ENCODE measurements at regions not wholly inside any gene's neighbourhood (a gene's known extent, or its start where the extent isn't known, plus 50 kb on each side); places are given as distances from the start of the nearest gene placed in this dataset.

- Histone ChIP-seq H3K9me1 (replicated peaks; ENCODE audit: control insufficient read depth, extremely low read depth, insufficient read depth, low read length) (no peaks in the 10 kb centered on the region), H3K4me2 (ENCODE audit: insufficient read depth, low read length) (no peak overlapping the region), H3K4me1 (ENCODE audit: control insufficient read depth, extremely low read depth, insufficient read depth, low read length) (no peaks in the 10 kb centered on the region), H3K9me3 (replicated peaks; ENCODE audit: control insufficient read depth, insufficient read depth, low read length) (no peaks in the 10 kb centered on the region), H3K27me3 (ENCODE audit: control insufficient read depth in 2 of 2, insufficient read depth in 2 of 2, low read length in 2 of 2) (peaks cover 0 to 4% of the 10 kb centered on the region in 2 experiments), H3K79me2 (ENCODE audit: control insufficient read depth, insufficient read depth, low read length) (no peaks in the 10 kb centered on the region), H3K4me3 (replicated peaks in 1 of 3; ENCODE audit: insufficient read depth in 1 of 3, low read depth in 1 of 3, low read length in 3 of 3) (no peak overlapping the region), H2AFZ (ENCODE audit: low read depth, low read length) (no peak overlapping the region), H3K27ac (ENCODE audit: insufficient read depth, low read depth, low read length) (no peak overlapping the region), H4K20me1 (replicated peaks; ENCODE audit: control insufficient read depth, extremely low read depth, insufficient read depth, low read length) (no peaks in the 10 kb centered on the region), H3K36me3 (ENCODE audit: control insufficient read depth in 2 of 2, extremely low read depth in 1 of 2, insufficient read depth in 2 of 2, low read length in 2 of 2) (no peaks in the 10 kb centered on the region), H3K9ac (replicated peaks; ENCODE audit: extremely low read depth, insufficient read depth, low read length) (no peak overlapping the region)
- dilution Hi-C loops (cut with MboI; ENCODE audit: extremely low pct_ligation_motif_present, low sequenced_read_pairs): no loop called here
- CTCF ChIA-PET: interaction anchor here (1.0 to 1.7 kb wide), 3 partner anchors 11 to 121 kb away, joined by 4 to 7 read pairs (median 7); no protein-coding TSS in a partner anchor
- BruUV-seq (replicated peaks): no TSS peak
- FAIRE-seq (no peak), DNase-seq (ENCODE audit: low read depth, low spot score) (no peak)
- POLR2A ChIA-PET: no interaction called here
- TF ChIP-seq GATA2 (IDR thresholded peaks at IDR 0.05; ENCODE audit: insufficient read depth, insufficient read length, low read depth, low read length) (no peak), POLR2AphosphoS5 (IDR thresholded peaks at IDR 0.05; ENCODE audit: insufficient read depth, low read depth, low read length) (no peak), POLR2A (IDR thresholded peaks at IDR 0.05; ENCODE audit: low read depth, low read length) (no peak), MYC (IDR thresholded peaks at IDR 0.05; ENCODE audit: low read depth, low read length) (no peak), FOS (IDR thresholded peaks at IDR 0.05; ENCODE audit: borderline replicate concordance, insufficient read depth, low read length) (no peak), JUN (IDR thresholded peaks at IDR 0.05; ENCODE audit: borderline replicate concordance, insufficient read depth, insufficient read length, low read depth) (no peak), EZH2 (IDR thresholded peaks at IDR 0.05; ENCODE audit: borderline replicate concordance, low read depth, low read length, severe bottlenecking) (no peak)
- TF ChIP-seq, protein P1, sequence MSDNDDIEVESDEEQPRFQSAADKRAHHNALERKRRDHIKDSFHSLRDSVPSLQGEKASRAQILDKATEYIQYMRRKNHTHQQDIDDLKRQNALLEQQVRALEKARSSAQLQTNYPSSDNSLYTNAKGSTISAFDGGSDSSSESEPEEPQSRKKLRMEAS (IDR thresholded peaks at IDR 0.05; ENCODE audit: insufficient read depth, insufficient read length): no peak
- TF ChIP-seq, protein P2, sequence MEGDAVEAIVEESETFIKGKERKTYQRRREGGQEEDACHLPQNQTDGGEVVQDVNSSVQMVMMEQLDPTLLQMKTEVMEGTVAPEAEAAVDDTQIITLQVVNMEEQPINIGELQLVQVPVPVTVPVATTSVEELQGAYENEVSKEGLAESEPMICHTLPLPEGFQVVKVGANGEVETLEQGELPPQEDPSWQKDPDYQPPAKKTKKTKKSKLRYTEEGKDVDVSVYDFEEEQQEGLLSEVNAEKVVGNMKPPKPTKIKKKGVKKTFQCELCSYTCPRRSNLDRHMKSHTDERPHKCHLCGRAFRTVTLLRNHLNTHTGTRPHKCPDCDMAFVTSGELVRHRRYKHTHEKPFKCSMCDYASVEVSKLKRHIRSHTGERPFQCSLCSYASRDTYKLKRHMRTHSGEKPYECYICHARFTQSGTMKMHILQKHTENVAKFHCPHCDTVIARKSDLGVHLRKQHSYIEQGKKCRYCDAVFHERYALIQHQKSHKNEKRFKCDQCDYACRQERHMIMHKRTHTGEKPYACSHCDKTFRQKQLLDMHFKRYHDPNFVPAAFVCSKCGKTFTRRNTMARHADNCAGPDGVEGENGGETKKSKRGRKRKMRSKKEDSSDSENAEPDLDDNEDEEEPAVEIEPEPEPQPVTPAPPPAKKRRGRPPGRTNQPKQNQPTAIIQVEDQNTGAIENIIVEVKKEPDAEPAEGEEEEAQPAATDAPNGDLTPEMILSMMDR (IDR thresholded peaks at IDR 0.05; ENCODE audit: extremely low read depth in 1 of 2, insufficient read depth in 1 of 2, low read depth in 1 of 2, low read length in 2 of 2): no peak
- intact Hi-C loops (cut with micrococcal nuclease): no loop called here
These were observed 211.5 kb downstream of the TMEM200A start for GRCh38 chr6:130577178-130577919.

Measured in endothelial cell of umbilical vein (primary cell).